ENCODE measurements at regions not wholly inside any gene's neighbourhood (a gene's known extent, or its start where the extent isn't known, plus 50 kb on each side); places are given as distances from the start of the nearest gene placed in this dataset.

GRCh38 chr18:77187189-77187588 lies 54.6 kb upstream of the MBP start:
- FAIRE-seq (no peak), DNase-seq (ENCODE audit: low read depth, low spot score) (no peak)
- Histone ChIP-seq H3K9me1 (ENCODE audit: control insufficient read depth, extremely low read depth, insufficient read depth, low read length) (no peaks in the 10 kb centered on the region), H4K20me1 (ENCODE audit: control insufficient read depth, extremely low read depth, insufficient read depth, low read length) (no peaks in the 10 kb centered on the region), H2AFZ (ENCODE audit: control insufficient read depth, low read length) (no peak overlapping the region), H3K4me3 (ENCODE audit: control insufficient read depth in 2 of 3, extremely low read depth in 1 of 3, insufficient read depth in 2 of 3, low read depth in 1 of 3, low read length in 3 of 3) (no peak overlapping the region), H3K36me3 (ENCODE audit: control insufficient read depth in 2 of 2, extremely low read depth in 1 of 2, insufficient read depth in 2 of 2, low read length in 2 of 2) (no peaks in the 10 kb centered on the region), H3K4me2 (ENCODE audit: control insufficient read depth, extremely low read depth, insufficient read depth, low read depth, low read length) (no peak overlapping the region), H3K9me3 (ENCODE audit: control insufficient read depth, low read depth, low read length) (no peaks in the 10 kb centered on the region), H3K27ac (ENCODE audit: control insufficient read depth, insufficient read depth, low read length) (no peak overlapping the region), H3K79me2 (ENCODE audit: control insufficient read depth, insufficient read depth, low read length) (no peaks in the 10 kb centered on the region), H3K4me1 (ENCODE audit: control insufficient read depth, extremely low read depth, insufficient read depth, low read length) (no peaks in the 10 kb centered on the region), H3K27me3 (ENCODE audit: control insufficient read depth, extremely low read depth, insufficient read depth, low read length) (no peaks in the 10 kb centered on the region), H3K9ac (ENCODE audit: control insufficient read depth, extremely low read depth, insufficient read depth, low read length) (no peak overlapping the region)
- no peak for TF ChIP-seq CTCF (optimal IDR thresholded peaks at IDR 0.05 in 1 of 3, IDR thresholded peaks at IDR 0.05 in 1 of 3, conservative IDR thresholded peaks at IDR 0.05 in 1 of 3; ENCODE audit: extremely low read depth in 1 of 3, insufficient read depth in 2 of 3, low read length in 3 of 3)
- TF ChIP-seq EZH2 (IDR thresholded peaks at IDR 0.05; ENCODE audit: low read length): no peak
- dilution Hi-C loops (cut with MboI; ENCODE audit: extremely low pct_ligation_motif_present, low sequenced_read_pairs): no loop called here

GRCh38 chr18:77191071-77191751 lies 58.4 kb upstream of the GALR1 start:
- no peaks in the 10 kb centered on the region for H3K27me3 ChIP-seq (ENCODE audit: control insufficient read depth, extremely low read depth, insufficient read depth, low read length)
- H4K20me1 ChIP-seq (ENCODE audit: control insufficient read depth, extremely low read depth, insufficient read depth, low read length): no peaks in the 10 kb centered on the region
- H3K4me2 ChIP-seq (ENCODE audit: control insufficient read depth, extremely low read depth, insufficient read depth, low read depth, low read length): no peak overlapping the region
- no peak overlapping the region for H2AFZ ChIP-seq (ENCODE audit: control insufficient read depth, low read length)
- no peak for TF ChIP-seq CTCF (optimal IDR thresholded peaks at IDR 0.05 in 1 of 3, IDR thresholded peaks at IDR 0.05 in 1 of 3, conservative IDR thresholded peaks at IDR 0.05 in 1 of 3; ENCODE audit: extremely low read depth in 1 of 3, insufficient read depth in 2 of 3, low read length in 3 of 3)
- TF ChIP-seq EZH2 (IDR thresholded peaks at IDR 0.05; ENCODE audit: low read length): no peak
- H3K9me1 ChIP-seq (ENCODE audit: control insufficient read depth, extremely low read depth, insufficient read depth, low read length): no peaks in the 10 kb centered on the region
- dilution Hi-C loops (cut with MboI; ENCODE audit: extremely low pct_ligation_motif_present, low sequenced_read_pairs): no loop called here
- no peak for DNase-seq (ENCODE audit: low read depth, low spot score)
- no peaks in the 10 kb centered on the region for H3K36me3 ChIP-seq (ENCODE audit: control insufficient read depth in 2 of 2, extremely low read depth in 1 of 2, insufficient read depth in 2 of 2, low read length in 2 of 2)
- H3K9ac ChIP-seq (ENCODE audit: control insufficient read depth, extremely low read depth, insufficient read depth, low read length): no peak overlapping the region
- no peak overlapping the region for H3K4me3 ChIP-seq (ENCODE audit: control insufficient read depth in 2 of 3, extremely low read depth in 1 of 3, insufficient read depth in 2 of 3, low read depth in 1 of 3, low read length in 3 of 3)
- no peak for FAIRE-seq
- H3K79me2 ChIP-seq (ENCODE audit: control insufficient read depth, insufficient read depth, low read length): no peaks in the 10 kb centered on the region
- no peaks in the 10 kb centered on the region for H3K9me3 ChIP-seq (ENCODE audit: control insufficient read depth, low read depth, low read length)
- H3K4me1 ChIP-seq (ENCODE audit: control insufficient read depth, extremely low read depth, insufficient read depth, low read length): no peaks in the 10 kb centered on the region
- no peak overlapping the region for H3K27ac ChIP-seq (ENCODE audit: control insufficient read depth, insufficient read depth, low read length)
